Neutrophil (primary cell): ENCODE measurements at regions not wholly inside any gene's neighbourhood (a gene's known extent, or its start where the extent isn't known, plus 50 kb on each side); places are given as distances from the start of the nearest gene placed in this dataset.

Source experiments
- H3K27ac ChIP-seq: fragments of 200-600 bp; sonication (generic); 2 replicates; pipeline ENCODE4 v1.5.1; 2016; ENCODE audit warnings: mild to moderate bottlenecking, moderate library complexity
- H3K27me3 ChIP-seq: fragments of 200-600 bp; sonication (generic); 2 replicates; pipeline ENCODE4 v1.6.0; 2016; ENCODE audit warnings: mild to moderate bottlenecking
- H3K36me3 ChIP-seq: fragments of 200-600 bp; sonication (generic); 2 replicates; pipeline ENCODE4 v1.5.1; 2017
- H3K4me1 ChIP-seq, 2 experiments: fragments of 200-600 bp in 1 of 2; sonication (generic) in 1 of 2; 1 replicate in 1 of 2; 2 replicates in 1 of 2; pipeline versions ENCODE4 v1.5.1 to v1.6.1; 2013 to 2016; ENCODE audit warnings: low read depth in 1 of 2, low read length in 1 of 2, mild to moderate bottlenecking in 1 of 2, moderate library complexity in 1 of 2; ENCODE audit not compliant: control insufficient read depth in 1 of 2, insufficient read depth in 1 of 2
- H3K4me3 ChIP-seq, 2 experiments: fragments of 200-600 bp in 1 of 2; sonication (generic) in 1 of 2; 1 replicate in 1 of 2; 2 replicates in 1 of 2; pipeline ENCODE4 v1.5.1; 2013 to 2016; ENCODE audit warnings: low read depth in 1 of 2, low read length in 1 of 2, mild to moderate bottlenecking in 1 of 2, moderate library complexity in 1 of 2
- H3K9me3 ChIP-seq: fragments of 200-600 bp; sonication (generic); 2 replicates; pipeline ENCODE4 v1.5.1; 2016
- TF ChIP-seq, protein P1 (sequence below): fragments of 200-600 bp; sonication (generic); IDR thresholded peaks from 2 replicates; pipeline ENCODE4 v1.5.1; 2016; ENCODE audit warnings: antibody characterized with exemption

GRCh38 chr4:128502818-128503527 lies 215.4 kb upstream of the PGRMC2 start:
- Histone ChIP-seq H3K27ac (no peak overlapping the region), H3K36me3 (no peaks in the 10 kb centered on the region), H3K4me3 (no peak overlapping the region), H3K4me1 (no peaks in the 10 kb centered on the region), H3K27me3 (no peaks in the 10 kb centered on the region), H3K9me3 (no peaks in the 10 kb centered on the region)
- TF ChIP-seq, protein P1, sequence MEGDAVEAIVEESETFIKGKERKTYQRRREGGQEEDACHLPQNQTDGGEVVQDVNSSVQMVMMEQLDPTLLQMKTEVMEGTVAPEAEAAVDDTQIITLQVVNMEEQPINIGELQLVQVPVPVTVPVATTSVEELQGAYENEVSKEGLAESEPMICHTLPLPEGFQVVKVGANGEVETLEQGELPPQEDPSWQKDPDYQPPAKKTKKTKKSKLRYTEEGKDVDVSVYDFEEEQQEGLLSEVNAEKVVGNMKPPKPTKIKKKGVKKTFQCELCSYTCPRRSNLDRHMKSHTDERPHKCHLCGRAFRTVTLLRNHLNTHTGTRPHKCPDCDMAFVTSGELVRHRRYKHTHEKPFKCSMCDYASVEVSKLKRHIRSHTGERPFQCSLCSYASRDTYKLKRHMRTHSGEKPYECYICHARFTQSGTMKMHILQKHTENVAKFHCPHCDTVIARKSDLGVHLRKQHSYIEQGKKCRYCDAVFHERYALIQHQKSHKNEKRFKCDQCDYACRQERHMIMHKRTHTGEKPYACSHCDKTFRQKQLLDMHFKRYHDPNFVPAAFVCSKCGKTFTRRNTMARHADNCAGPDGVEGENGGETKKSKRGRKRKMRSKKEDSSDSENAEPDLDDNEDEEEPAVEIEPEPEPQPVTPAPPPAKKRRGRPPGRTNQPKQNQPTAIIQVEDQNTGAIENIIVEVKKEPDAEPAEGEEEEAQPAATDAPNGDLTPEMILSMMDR, result no peak

- Histone ChIP-seq H3K36me3 (no peaks in the 10 kb centered on the region), H3K27me3 (no peaks in the 10 kb centered on the region), H3K27ac (no peak overlapping the region), H3K9me3 (no peaks in the 10 kb centered on the region), H3K4me3 (no peak overlapping the region), H3K4me1 (no peaks in the 10 kb centered on the region)
- TF ChIP-seq, protein P1, result no peak
Observed at GRCh38 chr4:128501239-128501638, 213.6 kb upstream of the PGRMC2 start.

DNA sequence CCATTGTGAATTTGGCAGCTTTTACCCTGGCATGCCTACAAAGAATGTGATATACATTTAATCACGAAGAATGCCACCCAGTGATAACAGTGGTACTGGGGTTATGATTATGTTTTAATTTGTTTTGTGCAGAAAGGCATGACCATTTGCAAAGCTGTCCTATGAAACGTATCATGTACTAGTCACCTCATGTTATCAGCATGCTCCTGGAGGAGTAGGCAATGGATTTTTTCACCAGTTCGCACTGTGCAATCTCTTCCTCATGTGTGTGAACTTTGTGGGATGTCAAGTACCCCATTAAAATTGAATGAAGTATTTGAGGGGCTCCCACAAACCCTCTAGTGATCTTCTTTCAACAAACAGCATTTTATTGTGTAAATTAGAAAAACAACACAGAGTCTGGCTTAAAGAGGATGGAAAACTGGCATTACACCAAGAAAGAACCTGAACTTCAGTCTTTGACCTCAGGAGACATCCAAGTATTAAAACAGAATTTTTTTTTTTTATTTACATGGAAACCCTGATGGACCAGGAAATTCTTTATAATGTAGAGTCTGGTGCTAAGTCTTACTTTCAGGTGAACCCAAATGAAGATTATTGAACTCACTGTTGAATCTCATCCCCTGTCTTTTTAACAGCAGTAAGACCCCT lies 200.6 kb upstream of the PGRMC2 start:
- Histone ChIP-seq H3K4me3 (no peak overlapping the region), H3K36me3 (no peaks in the 10 kb centered on the region), H3K27ac (no peak overlapping the region), H3K27me3 (no peaks in the 10 kb centered on the region), H3K9me3 (no peaks in the 10 kb centered on the region), H3K4me1 (no peaks in the 10 kb centered on the region)
- TF ChIP-seq, protein P1, result no peak

GRCh38 chr4:128484896-128485295 lies 197.3 kb upstream of the PGRMC2 start:
- Histone ChIP-seq H3K27ac (no peak overlapping the region), H3K27me3 (no peaks in the 10 kb centered on the region), H3K4me1 (no peaks in the 10 kb centered on the region), H3K9me3 (no peaks in the 10 kb centered on the region), H3K36me3 (no peaks in the 10 kb centered on the region), H3K4me3 (no peak overlapping the region)
- TF ChIP-seq, protein P1, result no peak

DNA sequence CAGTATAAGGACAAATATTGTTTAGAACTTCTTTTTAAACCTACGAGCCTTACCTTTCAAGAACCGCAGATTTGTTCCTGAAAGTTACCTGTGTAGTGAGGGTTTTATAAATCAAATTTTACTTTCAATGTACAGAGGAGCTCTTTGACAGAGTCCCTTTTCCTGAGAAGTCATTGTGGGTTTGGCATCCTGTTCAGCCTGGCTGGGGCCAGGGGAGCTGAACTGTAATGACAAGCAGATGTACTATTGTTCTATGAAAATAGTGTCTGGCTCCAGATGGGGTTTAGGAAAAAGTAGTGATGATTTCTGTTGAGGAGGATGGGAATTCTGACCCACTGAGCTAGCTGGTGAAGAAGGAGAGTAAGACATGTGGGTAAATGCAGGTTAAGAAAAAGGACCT lies 196.2 kb upstream of the PGRMC2 start:
- Histone ChIP-seq H3K4me1 (no peaks in the 10 kb centered on the region), H3K9me3 (no peaks in the 10 kb centered on the region), H3K27ac (no peak overlapping the region), H3K4me3 (no peak overlapping the region), H3K27me3 (no peaks in the 10 kb centered on the region), H3K36me3 (no peaks in the 10 kb centered on the region)
- TF ChIP-seq, protein P1, result no peak
